ENCODE measurements at regions not wholly inside any gene's neighbourhood (a gene's known extent, or its start where the extent isn't known, plus 50 kb on each side); places are given as distances from the start of the nearest gene placed in this dataset.

DNA sequence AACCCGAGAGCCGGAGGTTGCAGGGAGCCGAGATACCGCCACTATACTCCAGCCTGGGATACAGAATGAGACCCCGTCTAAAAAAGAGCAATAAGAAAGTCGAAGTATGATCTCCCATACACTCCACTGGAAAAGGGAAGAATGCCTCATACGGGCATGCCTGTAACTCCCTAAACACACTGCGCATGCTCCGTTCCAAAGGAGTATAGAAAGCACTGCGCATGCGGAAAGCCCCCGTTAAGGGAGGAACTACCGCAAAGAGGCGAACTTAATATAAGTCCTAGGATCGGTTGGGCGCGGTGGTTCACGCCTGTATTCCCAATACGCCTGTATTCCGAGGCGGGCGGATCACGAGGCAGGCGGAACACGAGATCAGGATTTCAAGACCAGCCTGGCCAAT is 313.1 kb upstream of the ERCC4 start:
- POLR2A ChIA-PET: no interaction called here
- Histone ChIP-seq H3K4me3 (ENCODE audit: low read depth, low read length) (no peak overlapping the region), H3K4me1 (ENCODE audit: control insufficient read depth, insufficient read depth, low read length) (no peaks in the 10 kb centered on the region), H3K36me3 (ENCODE audit: control insufficient read depth in 2 of 2, insufficient read depth in 1 of 2, low read length in 2 of 2) (no peaks in the 10 kb centered on the region), H3K9me3 (ENCODE audit: control insufficient read depth, insufficient read depth, low read depth, low read length) (no peaks in the 10 kb centered on the region), H3K27ac (ENCODE audit: extremely low read depth, low read depth, low read length) (no peak overlapping the region)
- TF ChIP-seq ZNF140 (tag by site-specific recombination; IDR thresholded peaks at IDR 0.05) (no peak), KLF9 (tag by site-specific recombination; IDR thresholded peaks at IDR 0.05; ENCODE audit: low read depth) (no peak), ZNF146 (tag by site-specific recombination; IDR thresholded peaks at IDR 0.05) (no peak), ZNF501 (tag by site-specific recombination; IDR thresholded peaks at IDR 0.05) (no peak), ZNF184 (tag by site-specific recombination; IDR thresholded peaks at IDR 0.05) (no peak), ZNF610 (tag by site-specific recombination; IDR thresholded peaks at IDR 0.05; ENCODE audit: borderline replicate concordance) (no peak)
- TF ChIP-seq, protein P1, sequence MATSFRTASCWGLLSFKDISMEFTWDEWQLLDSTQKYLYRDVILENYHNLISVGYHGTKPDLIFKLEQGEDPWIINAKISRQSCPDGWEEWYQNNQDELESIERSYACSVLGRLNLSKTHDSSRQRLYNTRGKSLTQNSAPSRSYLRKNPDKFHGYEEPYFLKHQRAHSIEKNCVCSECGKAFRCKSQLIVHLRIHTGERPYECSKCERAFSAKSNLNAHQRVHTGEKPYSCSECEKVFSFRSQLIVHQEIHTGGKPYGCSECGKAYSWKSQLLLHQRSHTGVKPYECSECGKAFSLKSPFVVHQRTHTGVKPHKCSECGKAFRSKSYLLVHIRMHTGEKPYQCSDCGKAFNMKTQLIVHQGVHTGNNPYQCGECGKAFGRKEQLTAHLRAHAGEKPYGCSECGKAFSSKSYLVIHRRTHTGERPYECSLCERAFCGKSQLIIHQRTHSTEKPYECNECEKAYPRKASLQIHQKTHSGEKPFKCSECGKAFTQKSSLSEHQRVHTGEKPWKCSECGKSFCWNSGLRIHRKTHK (tag by site-specific recombination; IDR thresholded peaks at IDR 0.05): no peak
- TF ChIP-seq, protein P2, sequence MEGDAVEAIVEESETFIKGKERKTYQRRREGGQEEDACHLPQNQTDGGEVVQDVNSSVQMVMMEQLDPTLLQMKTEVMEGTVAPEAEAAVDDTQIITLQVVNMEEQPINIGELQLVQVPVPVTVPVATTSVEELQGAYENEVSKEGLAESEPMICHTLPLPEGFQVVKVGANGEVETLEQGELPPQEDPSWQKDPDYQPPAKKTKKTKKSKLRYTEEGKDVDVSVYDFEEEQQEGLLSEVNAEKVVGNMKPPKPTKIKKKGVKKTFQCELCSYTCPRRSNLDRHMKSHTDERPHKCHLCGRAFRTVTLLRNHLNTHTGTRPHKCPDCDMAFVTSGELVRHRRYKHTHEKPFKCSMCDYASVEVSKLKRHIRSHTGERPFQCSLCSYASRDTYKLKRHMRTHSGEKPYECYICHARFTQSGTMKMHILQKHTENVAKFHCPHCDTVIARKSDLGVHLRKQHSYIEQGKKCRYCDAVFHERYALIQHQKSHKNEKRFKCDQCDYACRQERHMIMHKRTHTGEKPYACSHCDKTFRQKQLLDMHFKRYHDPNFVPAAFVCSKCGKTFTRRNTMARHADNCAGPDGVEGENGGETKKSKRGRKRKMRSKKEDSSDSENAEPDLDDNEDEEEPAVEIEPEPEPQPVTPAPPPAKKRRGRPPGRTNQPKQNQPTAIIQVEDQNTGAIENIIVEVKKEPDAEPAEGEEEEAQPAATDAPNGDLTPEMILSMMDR (tag by site-specific recombination; IDR thresholded peaks at IDR 0.05): no peak
- TF ChIP-seq, protein P3, sequence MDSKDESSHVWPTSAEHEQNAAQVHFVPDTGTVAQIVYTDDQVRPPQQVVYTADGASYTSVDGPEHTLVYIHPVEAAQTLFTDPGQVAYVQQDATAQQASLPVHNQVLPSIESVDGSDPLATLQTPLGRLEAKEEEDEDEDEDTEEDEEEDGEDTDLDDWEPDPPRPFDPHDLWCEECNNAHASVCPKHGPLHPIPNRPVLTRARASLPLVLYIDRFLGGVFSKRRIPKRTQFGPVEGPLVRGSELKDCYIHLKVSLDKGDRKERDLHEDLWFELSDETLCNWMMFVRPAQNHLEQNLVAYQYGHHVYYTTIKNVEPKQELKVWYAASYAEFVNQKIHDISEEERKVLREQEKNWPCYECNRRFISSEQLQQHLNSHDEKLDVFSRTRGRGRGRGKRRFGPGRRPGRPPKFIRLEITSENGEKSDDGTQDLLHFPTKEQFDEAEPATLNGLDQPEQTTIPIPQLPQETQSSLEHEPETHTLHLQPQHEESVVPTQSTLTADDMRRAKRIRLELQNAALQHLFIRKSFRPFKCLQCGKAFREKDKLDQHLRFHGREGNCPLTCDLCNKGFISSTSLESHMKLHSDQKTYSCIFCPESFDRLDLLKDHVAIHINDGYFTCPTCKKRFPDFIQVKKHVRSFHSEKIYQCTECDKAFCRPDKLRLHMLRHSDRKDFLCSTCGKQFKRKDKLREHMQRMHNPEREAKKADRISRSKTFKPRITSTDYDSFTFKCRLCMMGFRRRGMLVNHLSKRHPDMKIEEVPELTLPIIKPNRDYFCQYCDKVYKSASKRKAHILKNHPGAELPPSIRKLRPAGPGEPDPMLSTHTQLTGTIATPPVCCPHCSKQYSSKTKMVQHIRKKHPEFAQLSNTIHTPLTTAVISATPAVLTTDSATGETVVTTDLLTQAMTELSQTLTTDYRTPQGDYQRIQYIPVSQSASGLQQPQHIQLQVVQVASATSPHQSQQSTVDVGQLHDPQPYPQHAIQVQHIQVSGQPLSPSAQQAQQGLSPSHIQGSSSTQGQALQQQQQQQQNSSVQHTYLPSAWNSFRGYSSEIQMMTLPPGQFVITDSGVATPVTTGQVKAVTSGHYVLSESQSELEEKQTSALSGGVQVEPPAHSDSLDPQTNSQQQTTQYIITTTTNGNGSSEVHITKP (tag by site-specific recombination; IDR thresholded peaks at IDR 0.05): no peak
- TF ChIP-seq, protein P4, sequence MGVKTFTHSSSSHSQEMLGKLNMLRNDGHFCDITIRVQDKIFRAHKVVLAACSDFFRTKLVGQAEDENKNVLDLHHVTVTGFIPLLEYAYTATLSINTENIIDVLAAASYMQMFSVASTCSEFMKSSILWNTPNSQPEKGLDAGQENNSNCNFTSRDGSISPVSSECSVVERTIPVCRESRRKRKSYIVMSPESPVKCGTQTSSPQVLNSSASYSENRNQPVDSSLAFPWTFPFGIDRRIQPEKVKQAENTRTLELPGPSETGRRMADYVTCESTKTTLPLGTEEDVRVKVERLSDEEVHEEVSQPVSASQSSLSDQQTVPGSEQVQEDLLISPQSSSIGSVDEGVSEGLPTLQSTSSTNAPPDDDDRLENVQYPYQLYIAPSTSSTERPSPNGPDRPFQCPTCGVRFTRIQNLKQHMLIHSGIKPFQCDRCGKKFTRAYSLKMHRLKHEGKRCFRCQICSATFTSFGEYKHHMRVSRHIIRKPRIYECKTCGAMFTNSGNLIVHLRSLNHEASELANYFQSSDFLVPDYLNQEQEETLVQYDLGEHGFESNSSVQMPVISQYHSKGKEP (tag by site-specific recombination; IDR thresholded peaks at IDR 0.05): no peak
- TF ChIP-seq, protein P5, sequence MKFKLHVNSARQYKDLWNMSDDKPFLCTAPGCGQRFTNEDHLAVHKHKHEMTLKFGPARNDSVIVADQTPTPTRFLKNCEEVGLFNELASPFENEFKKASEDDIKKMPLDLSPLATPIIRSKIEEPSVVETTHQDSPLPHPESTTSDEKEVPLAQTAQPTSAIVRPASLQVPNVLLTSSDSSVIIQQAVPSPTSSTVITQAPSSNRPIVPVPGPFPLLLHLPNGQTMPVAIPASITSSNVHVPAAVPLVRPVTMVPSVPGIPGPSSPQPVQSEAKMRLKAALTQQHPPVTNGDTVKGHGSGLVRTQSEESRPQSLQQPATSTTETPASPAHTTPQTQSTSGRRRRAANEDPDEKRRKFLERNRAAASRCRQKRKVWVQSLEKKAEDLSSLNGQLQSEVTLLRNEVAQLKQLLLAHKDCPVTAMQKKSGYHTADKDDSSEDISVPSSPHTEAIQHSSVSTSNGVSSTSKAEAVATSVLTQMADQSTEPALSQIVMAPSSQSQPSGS (tag by site-specific recombination; IDR thresholded peaks at IDR 0.05; ENCODE audit: low read depth): no peak
- CTCF ChIA-PET: no interaction called here

DNA sequence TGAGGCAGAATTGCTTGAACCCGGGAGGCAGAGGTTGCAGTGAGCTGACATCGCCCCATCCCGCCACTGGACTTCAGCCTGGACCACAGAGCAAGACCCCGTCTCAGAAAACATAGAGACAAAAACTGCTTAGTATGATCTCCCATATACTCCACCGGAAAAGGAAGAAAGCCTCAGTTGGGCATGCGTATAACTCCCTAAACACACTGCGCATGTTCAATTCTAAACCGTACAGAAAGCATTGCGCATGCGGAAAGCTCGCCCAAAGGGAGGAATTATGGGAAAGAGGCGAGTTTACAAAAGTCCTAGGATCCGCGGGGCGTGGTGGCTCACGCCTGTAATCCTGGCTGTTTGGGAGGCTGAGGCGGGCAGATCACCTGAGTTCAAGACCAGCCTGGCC is 312.7 kb upstream of the ERCC4 start:
- CTCF ChIA-PET: no interaction called here
- H3K27ac ChIP-seq (ENCODE audit: extremely low read depth, low read depth, low read length): no peak overlapping the region
- TF ChIP-seq ZNF211 (tag by site-specific recombination; IDR thresholded peaks at IDR 0.05; ENCODE audit: low read depth) (no peak), ZNF701 (tag by site-specific recombination; IDR thresholded peaks at IDR 0.05) (no peak), ZNF677 (tag by site-specific recombination; IDR thresholded peaks at IDR 0.05) (no peak), ZBTB17 (tag by site-specific recombination; IDR thresholded peaks at IDR 0.05) (no peak), BCL11B (tag by site-specific recombination; IDR thresholded peaks at IDR 0.05; ENCODE audit: low read depth) (no peak)
- TF ChIP-seq, protein P6, sequence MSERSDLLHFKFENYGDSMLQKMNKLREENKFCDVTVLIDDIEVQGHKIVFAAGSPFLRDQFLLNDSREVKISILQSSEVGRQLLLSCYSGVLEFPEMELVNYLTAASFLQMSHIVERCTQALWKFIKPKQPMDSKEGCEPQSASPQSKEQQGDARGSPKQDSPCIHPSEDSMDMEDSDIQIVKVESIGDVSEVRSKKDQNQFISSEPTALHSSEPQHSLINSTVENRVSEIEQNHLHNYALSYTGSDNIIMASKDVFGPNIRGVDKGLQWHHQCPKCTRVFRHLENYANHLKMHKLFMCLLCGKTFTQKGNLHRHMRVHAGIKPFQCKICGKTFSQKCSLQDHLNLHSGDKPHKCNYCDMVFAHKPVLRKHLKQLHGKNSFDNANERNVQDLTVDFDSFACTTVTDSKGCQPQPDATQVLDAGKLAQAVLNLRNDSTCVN (tag by site-specific recombination; optimal IDR thresholded peaks at IDR 0.05): no peak
- TF ChIP-seq, protein P7, sequence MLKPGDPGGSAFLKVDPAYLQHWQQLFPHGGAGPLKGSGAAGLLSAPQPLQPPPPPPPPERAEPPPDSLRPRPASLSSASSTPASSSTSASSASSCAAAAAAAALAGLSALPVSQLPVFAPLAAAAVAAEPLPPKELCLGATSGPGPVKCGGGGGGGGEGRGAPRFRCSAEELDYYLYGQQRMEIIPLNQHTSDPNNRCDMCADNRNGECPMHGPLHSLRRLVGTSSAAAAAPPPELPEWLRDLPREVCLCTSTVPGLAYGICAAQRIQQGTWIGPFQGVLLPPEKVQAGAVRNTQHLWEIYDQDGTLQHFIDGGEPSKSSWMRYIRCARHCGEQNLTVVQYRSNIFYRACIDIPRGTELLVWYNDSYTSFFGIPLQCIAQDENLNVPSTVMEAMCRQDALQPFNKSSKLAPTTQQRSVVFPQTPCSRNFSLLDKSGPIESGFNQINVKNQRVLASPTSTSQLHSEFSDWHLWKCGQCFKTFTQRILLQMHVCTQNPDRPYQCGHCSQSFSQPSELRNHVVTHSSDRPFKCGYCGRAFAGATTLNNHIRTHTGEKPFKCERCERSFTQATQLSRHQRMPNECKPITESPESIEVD (tag by site-specific recombination; IDR thresholded peaks at IDR 0.05): no peak
- TF ChIP-seq, protein P8, sequence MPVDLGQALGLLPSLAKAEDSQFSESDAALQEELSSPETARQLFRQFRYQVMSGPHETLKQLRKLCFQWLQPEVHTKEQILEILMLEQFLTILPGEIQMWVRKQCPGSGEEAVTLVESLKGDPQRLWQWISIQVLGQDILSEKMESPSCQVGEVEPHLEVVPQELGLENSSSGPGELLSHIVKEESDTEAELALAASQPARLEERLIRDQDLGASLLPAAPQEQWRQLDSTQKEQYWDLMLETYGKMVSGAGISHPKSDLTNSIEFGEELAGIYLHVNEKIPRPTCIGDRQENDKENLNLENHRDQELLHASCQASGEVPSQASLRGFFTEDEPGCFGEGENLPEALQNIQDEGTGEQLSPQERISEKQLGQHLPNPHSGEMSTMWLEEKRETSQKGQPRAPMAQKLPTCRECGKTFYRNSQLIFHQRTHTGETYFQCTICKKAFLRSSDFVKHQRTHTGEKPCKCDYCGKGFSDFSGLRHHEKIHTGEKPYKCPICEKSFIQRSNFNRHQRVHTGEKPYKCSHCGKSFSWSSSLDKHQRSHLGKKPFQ (tag by site-specific recombination; IDR thresholded peaks at IDR 0.05): no peak

More for the DNA sequence above, 312.7 kb upstream of the ERCC4 start:
- no peak overlapping the region for H3K4me3 ChIP-seq (ENCODE audit: low read depth, low read length)
- H3K4me1 ChIP-seq (ENCODE audit: control insufficient read depth, insufficient read depth, low read length): no peaks in the 10 kb centered on the region
- no peaks in the 10 kb centered on the region for H3K9me3 ChIP-seq (ENCODE audit: control insufficient read depth, insufficient read depth, low read depth, low read length)
- H3K36me3 ChIP-seq (ENCODE audit: control insufficient read depth in 2 of 2, insufficient read depth in 1 of 2, low read length in 2 of 2): no peaks in the 10 kb centered on the region
- POLR2A ChIA-PET: no interaction called here
